H1 (cell line): ENCODE measurements at regions not wholly inside any gene's neighbourhood (a gene's known extent, or its start where the extent isn't known, plus 50 kb on each side); places are given as distances from the start of the nearest gene placed in this dataset.

Experiments used
- CTCF ChIA-PET: fragments of 300-600 bp; sonication (Branson Sonifier 250); formaldehyde crosslinking; loops from one replicate; lab custom pipeline; 2021; ENCODE audit not compliant: partially characterized antibody; lab: Charles Lee
- POLR2A ChIA-PET: fragments of 300-600 bp; sonication (Branson Sonifier 250); formaldehyde crosslinking; loops from one replicate; lab custom pipeline; 2021; ENCODE audit warnings: inconsistent platforms; ENCODE audit not compliant: partially characterized antibody; lab: Charles Lee
- DNase-seq, 2 experiments: peaks; one replicate each; pipeline versions ENCODE4 v3.0.0 to v3.0.0-alpha.2; 2010 to 2022; ENCODE audit warnings: low spot score in 2 of 2, low read depth in 1 of 2, mixed read lengths in 1 of 2
- FAIRE-seq: peaks from 2 replicates; lab custom pipeline; 2011; peaks lifted over from hg19 to GRCh38; lab: Jason Lieb, UNC
- H2AFZ ChIP-seq: 2 replicates; pipeline ENCODE4 v1.8.1; 2012; ENCODE audit warnings: low read length, inconsistent platforms
- H2AK5ac ChIP-seq: 2 replicates; pipeline ENCODE4 v1.6.1; 2013; ENCODE audit warnings: low read depth, low read length
- H2BK120ac ChIP-seq: replicated peaks from 2 replicates; pipeline ENCODE3; 2013; ENCODE audit warnings: low read depth, low read length, inconsistent platforms
- H2BK12ac ChIP-seq: 2 replicates; pipeline ENCODE4 v1.6.1; 2013; ENCODE audit warnings: low read depth, low read length
- H2BK15ac ChIP-seq: 2 replicates; pipeline ENCODE4 v1.6.1; 2013; ENCODE audit warnings: low read length
- H2BK20ac ChIP-seq: 2 replicates; pipeline ENCODE4 v1.6.1; 2013; ENCODE audit warnings: low read length
- H2BK5ac ChIP-seq: 2 replicates; pipeline ENCODE4 v1.6.1; 2013; ENCODE audit warnings: low read depth, low read length
- H3K14ac ChIP-seq: 2 replicates; pipeline ENCODE4 v1.6.1; 2013; ENCODE audit warnings: inconsistent platforms; ENCODE audit not compliant: insufficient read length
- H3K18ac ChIP-seq: 2 replicates; pipeline ENCODE4 v1.6.1; 2013; ENCODE audit warnings: low read length; ENCODE audit errors: extremely low read depth
- H3K23ac ChIP-seq: 2 replicates; pipeline ENCODE4 v1.6.1; 2013; ENCODE audit warnings: inconsistent platforms; ENCODE audit not compliant: insufficient read length
- H3K23me2 ChIP-seq: 2 replicates; pipeline ENCODE4 v1.6.1; 2013; ENCODE audit warnings: low read depth, low read length
- H3K27ac ChIP-seq: 2 replicates; pipeline ENCODE4 v1.6.1; 2011; ENCODE audit warnings: low read depth, low read length, inconsistent platforms
- H3K27me3 ChIP-seq, 4 experiments: replicated peaks in 1 of 4; 1 replicate in 1 of 4; 2 replicates in 3 of 4; pipeline versions ENCODE4 v1.6.1 to v1.8.1; 2011 to 2013; ENCODE audit warnings: low read length in 3 of 4, mild to moderate bottlenecking in 3 of 4, inconsistent platforms in 2 of 4, mixed read lengths in 2 of 4, moderate library complexity in 1 of 4; ENCODE audit not compliant: control insufficient read depth in 3 of 4, insufficient read depth in 3 of 4; ENCODE audit errors: extremely low read depth in 1 of 4
- H3K36me3 ChIP-seq, 4 experiments: 2 replicates each; pipeline versions ENCODE4 v1.6.1 to v1.8.1; 2011 to 2013; ENCODE audit warnings: mild to moderate bottlenecking in 4 of 4, low read length in 3 of 4, moderate library complexity in 2 of 4, control low read depth in 1 of 4, inconsistent platforms in 1 of 4; ENCODE audit not compliant: insufficient read depth in 4 of 4, control insufficient read depth in 2 of 4
- H3K4ac ChIP-seq: replicated peaks from 2 replicates; pipeline ENCODE3; 2013; ENCODE audit warnings: low read length, low read depth, mixed read lengths, inconsistent platforms; ENCODE audit not compliant: insufficient read length
- H3K4me1 ChIP-seq, 4 experiments: replicated peaks in 1 of 4; 1 replicate in 1 of 4; 2 replicates in 3 of 4; pipeline versions ENCODE4 v1.6.1 to v1.8.1; 2011 to 2013; ENCODE audit warnings: low read length in 3 of 4, inconsistent platforms in 2 of 4, mixed read lengths in 1 of 4; ENCODE audit not compliant: insufficient read depth in 4 of 4, control insufficient read depth in 3 of 4
- H3K4me2 ChIP-seq, 2 experiments: 2 replicates each; pipeline versions ENCODE4 v1.6.1 to v1.8.1; 2011 to 2013; ENCODE audit warnings: low read depth in 2 of 2, low read length in 2 of 2, control low read depth in 1 of 2, inconsistent platforms in 1 of 2, mild to moderate bottlenecking in 1 of 2; ENCODE audit not compliant: insufficient read depth in 1 of 2
- H3K4me3 ChIP-seq, 4 experiments: fragments of 200-600, 300-600 bp in 1 of 4; sonication (generic), shearing (Covaris generic), sonication (Bioruptor Twin) in 1 of 4; 2 replicates each; pipeline versions ENCODE4 v1.5.1 to v1.8.1; 2011 to 2016; ENCODE audit warnings: low read length in 4 of 4, low read depth in 3 of 4, control low read depth in 2 of 4, inconsistent platforms in 2 of 4, mild to moderate bottlenecking in 2 of 4, mixed read lengths in 1 of 4, moderate library complexity in 1 of 4; ENCODE audit not compliant: insufficient read depth in 2 of 4; ENCODE audit errors: extremely low read depth in 1 of 4
- H3K56ac ChIP-seq: replicated peaks from 2 replicates; pipeline ENCODE3; 2013; ENCODE audit warnings: low read depth, mild to moderate bottlenecking, mixed read lengths, low read length, inconsistent platforms; ENCODE audit not compliant: insufficient read length
- H3K79me1 ChIP-seq: 2 replicates; pipeline ENCODE4 v1.6.1; 2013; ENCODE audit warnings: low read depth, low read length, control low read depth
- H3K79me2 ChIP-seq, 2 experiments: 2 replicates each; pipeline versions ENCODE4 v1.6.1 to v1.8.1; 2012 to 2013; ENCODE audit warnings: low read length in 2 of 2, mild to moderate bottlenecking in 2 of 2, inconsistent platforms in 1 of 2; ENCODE audit not compliant: insufficient read depth in 2 of 2, control insufficient read depth in 1 of 2
- H3K9ac ChIP-seq, 4 experiments: replicated peaks in 1 of 4; 1 replicate in 1 of 4; 2 replicates in 3 of 4; pipeline versions ENCODE4 v1.6.1 to v1.8.1; 2011 to 2013; ENCODE audit warnings: low read depth in 3 of 4, low read length in 3 of 4, control low read depth in 2 of 4, mild to moderate bottlenecking in 2 of 4, moderate library complexity in 2 of 4, inconsistent platforms in 1 of 4; ENCODE audit errors: extremely low read depth in 1 of 4
- H3K9me3 ChIP-seq, 2 experiments: 2 replicates each; pipeline versions ENCODE4 v1.6.1 to v1.8.1; 2012 to 2013; ENCODE audit warnings: mild to moderate bottlenecking in 2 of 2, moderate library complexity in 2 of 2, control low read depth in 1 of 2, inconsistent platforms in 1 of 2, low read depth in 1 of 2, low read length in 1 of 2, mixed read lengths in 1 of 2; ENCODE audit not compliant: insufficient read depth in 2 of 2
- H4K20me1 ChIP-seq, 2 experiments: replicated peaks in 1 of 2; 2 replicates each; pipeline versions ENCODE3 to v1.8.1; 2011 to 2013; ENCODE audit warnings: inconsistent platforms in 2 of 2, low read length in 2 of 2, mild to moderate bottlenecking in 1 of 2; ENCODE audit not compliant: insufficient read depth in 2 of 2, control insufficient read depth in 1 of 2
- H4K5ac ChIP-seq: 2 replicates; pipeline ENCODE4 v1.6.1; 2013; ENCODE audit warnings: low read length, low read depth, mixed read lengths, inconsistent platforms; ENCODE audit not compliant: insufficient read length
- H4K8ac ChIP-seq: 2 replicates; pipeline ENCODE4 v1.8.0; 2013; ENCODE audit warnings: mild to moderate bottlenecking, moderate library complexity, low read length, inconsistent platforms; ENCODE audit not compliant: insufficient read depth; ENCODE audit errors: extremely low read depth
- H4K91ac ChIP-seq: replicated peaks from 2 replicates; pipeline ENCODE3; 2013; ENCODE audit warnings: low read length, mixed read lengths, inconsistent platforms; ENCODE audit not compliant: insufficient read length
- CBX5 ChIP-seq: fragments of 300-800, 300-1000 bp; sonication (generic); IDR thresholded peaks from 2 replicates; pipeline ENCODE4 v1.7.1; 2016; ENCODE audit warnings: antibody characterized with exemption, low read length, low read depth
- CHD1 ChIP-seq: IDR thresholded peaks from 2 replicates; pipeline ENCODE4 v1.6.1; 2012; ENCODE audit warnings: low read depth, low read length, improper control_type of control experiment
- CTCF ChIP-seq, 3 experiments: IDR thresholded peaks; 1 replicate in 2 of 3; 2 replicates in 1 of 3; pipeline versions ENCODE4 v1.5.1 to v1.6.1; 2011; ENCODE audit warnings: low read length in 3 of 3, mild to moderate bottlenecking in 3 of 3, inconsistent platforms in 2 of 3, low read depth in 1 of 3, moderate library complexity in 1 of 3; ENCODE audit not compliant: insufficient read depth in 1 of 3; ENCODE audit errors: control extremely low read depth in 1 of 3
- EP300 ChIP-seq, 2 experiments: IDR thresholded peaks; 1 replicate in 1 of 2; 2 replicates in 1 of 2; pipeline ENCODE4 v1.6.1; 2011 to 2012; ENCODE audit warnings: low read depth in 2 of 2, low read length in 2 of 2, mild to moderate bottlenecking in 2 of 2, borderline replicate concordance in 1 of 2, inconsistent platforms in 1 of 2, moderate library complexity in 1 of 2
- HDAC2 ChIP-seq, 2 experiments: fragments of 300-600 bp in 1 of 2; sonication (generic) in 1 of 2; IDR thresholded peaks; 2 replicates each; pipeline ENCODE4 v1.6.1; 2011 to 2012; ENCODE audit warnings: low read depth in 2 of 2, low read length in 2 of 2, mild to moderate bottlenecking in 2 of 2, moderate library complexity in 2 of 2, borderline replicate concordance in 1 of 2, inconsistent platforms in 1 of 2
- KDM1A ChIP-seq: fragments of 200-600, 300-600 bp; sonication (generic); IDR thresholded peaks from 2 replicates; pipeline ENCODE4 v1.7.1; 2016; ENCODE audit warnings: mild to moderate bottlenecking, low read length, borderline replicate concordance
- MAX ChIP-seq: IDR thresholded peaks from 2 replicates; pipeline ENCODE4 v1.6.1; 2012; ENCODE audit warnings: inconsistent platforms
- RAD21 ChIP-seq, 2 experiments: IDR thresholded peaks in 1 of 2; conservative IDR thresholded peaks in 1 of 2; 2 replicates each; pipeline ENCODE4 v1.6.1; 2011; ENCODE audit warnings: low read depth in 2 of 2, low read length in 2 of 2, improper control_type of control experiment in 1 of 2, inconsistent platforms in 1 of 2, mild to moderate bottlenecking in 1 of 2, moderate library complexity in 1 of 2
- SP2 ChIP-seq: IDR thresholded peaks from 2 replicates; pipeline ENCODE4 v1.6.1; 2012; ENCODE audit warnings: mild to moderate bottlenecking, low read length, inconsistent platforms
- SP4 ChIP-seq: IDR thresholded peaks from 2 replicates; pipeline ENCODE4 v1.6.1; 2012; ENCODE audit warnings: low read length, inconsistent platforms
- TCF12 ChIP-seq: IDR thresholded peaks from 2 replicates; pipeline ENCODE4 v1.6.1; 2011; ENCODE audit warnings: low read depth, mild to moderate bottlenecking, low read length
- ZNF274 ChIP-seq: IDR thresholded peaks from 2 replicates; pipeline ENCODE4 v1.7.0; 2012; ENCODE audit warnings: low read length, borderline replicate concordance; ENCODE audit errors: extremely low read depth
- WGBS, 2 experiments: shearing (Covaris generic) in 1 of 2; methylation state at CpG; one replicate each; pipeline versions ENCODE4 v1.1.6 to v1.1.7; 2013 to 2015; ENCODE audit warnings: low lambda C conversion rate in 2 of 2, mixed read lengths in 2 of 2, inconsistent platforms in 1 of 2, low coverage in 1 of 2, missing lambda C conversion rate in 1 of 2; ENCODE audit not compliant: insufficient replicate concordance in 2 of 2, insufficient coverage in 1 of 2, insufficient read length in 1 of 2; ENCODE audit errors: extremely low coverage in 1 of 2, missing lambda C conversion rate in 1 of 2; 5-methylcytosine and 5-hydroxymethylcytosine counted together

- Histone ChIP-seq H3K79me2 (no peaks in the 10 kb centered on the region), H3K27me3 (no peaks in the 10 kb centered on the region), H3K4ac (no peak overlapping the region), H2BK15ac (no peak overlapping the region), H3K4me3 (no peak overlapping the region), H2BK12ac (no peak overlapping the region), H2BK20ac (no peak overlapping the region), H3K23ac (no peak overlapping the region), H4K8ac (no peak overlapping the region), H2AFZ (no peak overlapping the region), H3K36me3 (no peaks in the 10 kb centered on the region), H4K20me1 (no peaks in the 10 kb centered on the region), H3K9me3 (no peaks in the 10 kb centered on the region), H2BK120ac (no peak overlapping the region), H3K23me2 (no peaks in the 10 kb centered on the region; the same call in 1 of the 2 replicates), H4K91ac (no peak overlapping the region), H3K4me1 (no peaks in the 10 kb centered on the region), H2AK5ac (no peak overlapping the region), H3K9ac (no peak overlapping the region), H2BK5ac (no peak overlapping the region), H3K4me2 (no peak overlapping the region), H3K56ac (no peak overlapping the region), H3K27ac (no peak overlapping the region), H3K79me1 (no peaks in the 10 kb centered on the region), H4K5ac (no peak overlapping the region), H3K18ac (no peak overlapping the region), H3K14ac (no peak overlapping the region)
- FAIRE-seq (no peak), DNase-seq (no peak)
- CTCF ChIA-PET: no interaction called here
- POLR2A ChIA-PET: no interaction called here
- 92% methylated on average over 2 of the region's 2 CpGs; no CpG with 5 or more reads in 1 of the 2 experiments for WGBS, 2 experiments
- TF ChIP-seq MAX (no peak), SP4 (no peak), SP2 (no peak), CBX5 (no peak), HDAC2 (IDR thresholded peaks at IDR 0.05; ENCODE audit: borderline replicate concordance in 1 of 2, low read depth in 2 of 2, low read length in 2 of 2) (no peak), ZNF274 (no peak), KDM1A (no peak), CHD1 (no peak), TCF12 (no peak), CTCF (IDR thresholded peaks at IDR 0.05; ENCODE audit: control extremely low read depth in 1 of 3, insufficient read depth in 1 of 3, low read depth in 1 of 3, low read length in 3 of 3) (no peak), EP300 (IDR thresholded peaks at IDR 0.05; ENCODE audit: borderline replicate concordance in 1 of 2, low read depth in 2 of 2, low read length in 2 of 2) (no peak), RAD21 (IDR thresholded peaks at IDR 0.05 in 1 of 2, conservative IDR thresholded peaks at IDR 0.05 in 1 of 2; ENCODE audit: low read depth in 2 of 2, low read length in 2 of 2) (no peak)
Measured at GRCh38 chr2:160562730-160563129, 69.1 kb upstream of the RBMS1 start.
